ENCODE measurements at regions not wholly inside any gene's neighbourhood (a gene's known extent, or its start where the extent isn't known, plus 50 kb on each side); places are given as distances from the start of the nearest gene placed in this dataset.

- no peak overlapping the region for H3K4me3 ChIP-seq (ENCODE audit: low read depth, low read length)
- DNase-seq (ENCODE audit: low read depth): no peak
- TF ChIP-seq MAX (IDR thresholded peaks at IDR 0.05; ENCODE audit: low read depth, low read length): no peak
- TF ChIP-seq MYC (IDR thresholded peaks at IDR 0.05; ENCODE audit: low read depth, low read length): no peak
- TF ChIP-seq CTCF (IDR thresholded peaks at IDR 0.05; ENCODE audit: low read depth, low read length): no peak
- TF ChIP-seq POLR2A (IDR thresholded peaks at IDR 0.05; ENCODE audit: extremely low read depth, insufficient read length): no peak
Measured at GRCh38 chr7:46545790-46546189, 624.7 kb upstream of the IGFBP3 start.

GRCh38 chr7:46544396-46545008 is 623.4 kb upstream of the IGFBP3 start:
- no peak overlapping the region for H3K4me3 ChIP-seq (ENCODE audit: low read depth, low read length)
- DNase-seq (ENCODE audit: low read depth): no peak
- no peak for TF ChIP-seq MAX (IDR thresholded peaks at IDR 0.05; ENCODE audit: low read depth, low read length)
- no peak for TF ChIP-seq CTCF (IDR thresholded peaks at IDR 0.05; ENCODE audit: low read depth, low read length)

DNA sequence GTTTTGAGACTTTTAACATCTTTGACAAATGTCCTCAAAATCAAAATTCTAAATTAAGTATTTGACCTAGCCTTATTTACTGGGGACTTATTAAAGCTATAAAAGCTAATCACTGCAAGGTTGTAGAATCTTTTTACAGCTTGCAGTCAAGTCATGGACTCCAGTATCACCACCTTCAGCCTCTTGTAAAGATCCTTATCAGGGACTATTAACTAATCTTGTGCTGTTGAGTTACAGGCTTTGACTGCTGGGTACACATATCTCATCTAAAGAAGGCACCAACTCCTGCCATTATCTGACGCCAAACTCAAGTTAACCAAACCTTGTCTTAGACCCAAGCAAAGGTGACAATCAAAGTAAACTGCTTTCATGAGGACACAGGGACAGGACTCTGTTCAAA is 621.0 kb upstream of the IGFBP3 start:
- no peak for DNase-seq (ENCODE audit: low read depth)
- TF ChIP-seq POLR2A (IDR thresholded peaks at IDR 0.05; ENCODE audit: extremely low read depth, insufficient read length) (no peak), MYC (IDR thresholded peaks at IDR 0.05; ENCODE audit: low read depth, low read length) (no peak), CTCF (IDR thresholded peaks at IDR 0.05; ENCODE audit: low read depth, low read length) (no peak), MAX (IDR thresholded peaks at IDR 0.05; ENCODE audit: low read depth, low read length) (no peak)
- H3K4me3 ChIP-seq (ENCODE audit: low read depth, low read length): no peak overlapping the region

- no peak for DNase-seq (ENCODE audit: low read depth)
- TF ChIP-seq CTCF (IDR thresholded peaks at IDR 0.05; ENCODE audit: low read depth, low read length): no peak
- TF ChIP-seq POLR2A (IDR thresholded peaks at IDR 0.05; ENCODE audit: extremely low read depth, insufficient read length): no peak
- no peak for TF ChIP-seq MAX (IDR thresholded peaks at IDR 0.05; ENCODE audit: low read depth, low read length)
- TF ChIP-seq MYC (IDR thresholded peaks at IDR 0.05; ENCODE audit: low read depth, low read length): no peak
- no peak overlapping the region for H3K4me3 ChIP-seq (ENCODE audit: low read depth, low read length)
Measured at GRCh38 chr7:46539892-46540483, 618.9 kb upstream of the IGFBP3 start.

DNA sequence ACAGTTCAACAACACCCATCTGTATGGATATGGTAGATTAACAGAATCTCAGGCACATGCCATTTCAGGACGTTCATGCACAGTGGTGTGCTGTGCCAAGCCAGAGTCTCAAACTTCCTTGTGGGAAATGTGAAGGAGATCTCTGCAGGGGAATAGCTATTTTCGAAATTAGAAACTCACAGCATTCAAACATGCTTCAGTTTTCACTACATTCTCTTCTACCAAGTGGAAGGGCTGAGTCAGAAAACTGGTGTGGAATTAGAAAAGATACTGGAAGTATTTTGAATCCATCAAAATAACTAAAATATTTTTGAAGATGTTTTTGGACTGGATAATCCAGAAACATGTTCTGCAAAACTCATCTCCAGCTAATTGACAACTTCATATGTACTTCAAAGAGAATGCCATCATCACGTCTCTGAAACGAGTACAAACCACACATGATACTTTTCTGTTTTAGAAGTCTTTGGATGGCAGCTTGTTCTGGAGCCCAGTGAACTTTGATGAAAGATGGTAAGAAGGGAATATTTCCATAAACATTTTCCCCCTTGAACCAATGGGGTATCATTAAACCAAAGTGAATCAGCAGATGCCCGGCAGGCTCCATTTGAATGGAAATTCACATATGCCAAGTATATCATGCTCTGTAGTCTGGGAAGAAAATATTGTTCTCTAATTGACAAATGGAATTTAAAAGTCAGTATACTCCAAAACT is 616.3 kb upstream of the IGFBP3 start:
- no peak for DNase-seq (ENCODE audit: low read depth)
- TF ChIP-seq POLR2A (IDR thresholded peaks at IDR 0.05; ENCODE audit: extremely low read depth, insufficient read length): no peak
- no peak for TF ChIP-seq CTCF (IDR thresholded peaks at IDR 0.05; ENCODE audit: low read depth, low read length)
- no peak for TF ChIP-seq MAX (IDR thresholded peaks at IDR 0.05; ENCODE audit: low read depth, low read length)
- no peak for TF ChIP-seq MYC (IDR thresholded peaks at IDR 0.05; ENCODE audit: low read depth, low read length)
- H3K4me3 ChIP-seq (ENCODE audit: low read depth, low read length): no peak overlapping the region
